MM.1S (cell line): ENCODE measurements at regions not wholly inside any gene's neighbourhood (a gene's known extent, or its start where the extent isn't known, plus 50 kb on each side); places are given as distances from the start of the nearest gene placed in this dataset.

ENCODE experiments used
- CTCF ChIP-seq: fragments of 300-600 bp; sonication (generic); IDR thresholded peaks from 2 replicates; pipeline ENCODE4 v1.5.1; 2016; ENCODE audit warnings: antibody characterized with exemption, low read length, mixed read lengths
- EZH2 ChIP-seq: fragments of 300-600 bp; sonication (generic); optimal IDR thresholded peaks from 2 replicates; pipeline ENCODE3; 2017; ENCODE audit warnings: low read depth, mild to moderate bottlenecking, antibody characterized with exemption, low read length, mixed read lengths
- EZH2phosphoT487 ChIP-seq: fragments of 300-600 bp; sonication (generic); IDR thresholded peaks from 2 replicates; pipeline ENCODE4 v1.6.1; 2018; ENCODE audit warnings: antibody characterized with exemption, low read length

GRCh38 chr2:21307037-21307436, 183.3 kb downstream of the TDRD15 start:
- TF ChIP-seq CTCF (no peak), EZH2phosphoT487 (no peak), EZH2 (no peak)
